ENCODE measurements at regions not wholly inside any gene's neighbourhood (a gene's known extent, or its start where the extent isn't known, plus 50 kb on each side); places are given as distances from the start of the nearest gene placed in this dataset.

GRCh38 chr13:74036373-74036772 lies 97.8 kb downstream of the KLF12 start:
- no peak for TF ChIP-seq CTCF (IDR thresholded peaks at IDR 0.05; ENCODE audit: borderline replicate concordance, insufficient read depth, low read depth, low read length)
- H3K4me3 ChIP-seq (ENCODE audit: low read depth, low read length): no peak overlapping the region

- H3K4me3 ChIP-seq (ENCODE audit: low read depth, low read length): no peak overlapping the region
- no peak for TF ChIP-seq CTCF (IDR thresholded peaks at IDR 0.05; ENCODE audit: borderline replicate concordance, insufficient read depth, low read depth, low read length)
These were observed 98.3 kb downstream of the KLF12 start for GRCh38 chr13:74035896-74036295.

GRCh38 chr13:74032325-74032724 lies 101.9 kb downstream of the KLF12 start:
- no peak overlapping the region for H3K4me3 ChIP-seq (ENCODE audit: low read depth, low read length)
- TF ChIP-seq CTCF (IDR thresholded peaks at IDR 0.05; ENCODE audit: borderline replicate concordance, insufficient read depth, low read depth, low read length): no peak

- H3K4me3 ChIP-seq (ENCODE audit: low read depth, low read length): peak overlapping the region; percentile 15
- no peak for TF ChIP-seq CTCF (IDR thresholded peaks at IDR 0.05; ENCODE audit: borderline replicate concordance, insufficient read depth, low read depth, low read length)
These were observed 106.9 kb downstream of the KLF12 start for GRCh38 chr13:74027161-74027779.

GRCh38 chr13:74026753-74027152 lies 107.5 kb downstream of the KLF12 start:
- peak overlapping the region; percentile 19 for H3K4me3 ChIP-seq (ENCODE audit: low read depth, low read length)
- no peak for TF ChIP-seq CTCF (IDR thresholded peaks at IDR 0.05; ENCODE audit: borderline replicate concordance, insufficient read depth, low read depth, low read length)

GRCh38 chr13:74025369-74025768 lies 108.8 kb downstream of the KLF12 start:
- no peak overlapping the region for H3K4me3 ChIP-seq (ENCODE audit: low read depth, low read length)

More at GRCh38 chr13:74025369-74025768, 108.8 kb downstream of the KLF12 start:
- TF ChIP-seq CTCF (IDR thresholded peaks at IDR 0.05; ENCODE audit: borderline replicate concordance, insufficient read depth, low read depth, low read length): no peak

Measured in GM12875 (cell line).